Fibroblast of skin of right biceps (primary cell): ENCODE measurements at regions not wholly inside any gene's neighbourhood (a gene's known extent, or its start where the extent isn't known, plus 50 kb on each side); places are given as distances from the start of the nearest gene placed in this dataset.
"Not testable (repeated sequence)": the region's sequence is repeated elsewhere in the genome, so short reads cannot be mapped to it uniquely, and the experiment has no call there.

Experiments
- DNase-seq: peaks from one replicate; pipeline ENCODE4 v3.0.0-alpha.2; 2013

DNA sequence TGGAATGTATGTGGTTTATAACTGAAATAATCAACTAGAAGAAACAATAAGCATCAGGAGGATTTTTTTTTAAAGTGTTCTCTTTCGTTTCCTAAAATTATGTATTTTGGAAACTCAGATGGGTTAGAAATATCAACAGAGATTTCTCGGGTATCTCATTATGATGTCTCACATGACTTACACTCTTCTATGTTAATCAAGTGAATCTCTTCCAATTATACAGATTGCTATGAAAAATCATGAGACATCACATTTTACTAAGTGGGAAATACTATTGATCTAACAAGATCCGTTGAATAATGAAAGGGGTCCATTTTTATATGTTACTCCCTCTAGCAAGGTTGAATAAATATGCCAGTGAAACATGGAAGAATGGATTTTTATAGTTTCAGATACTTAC is 54.7 kb upstream of the NRIP1 start:
- no peak for DNase-seq

GRCh38 chr21:15121097-15121654 is 56.4 kb upstream of the NRIP1 start:
- DNase-seq: no peak

DNA sequence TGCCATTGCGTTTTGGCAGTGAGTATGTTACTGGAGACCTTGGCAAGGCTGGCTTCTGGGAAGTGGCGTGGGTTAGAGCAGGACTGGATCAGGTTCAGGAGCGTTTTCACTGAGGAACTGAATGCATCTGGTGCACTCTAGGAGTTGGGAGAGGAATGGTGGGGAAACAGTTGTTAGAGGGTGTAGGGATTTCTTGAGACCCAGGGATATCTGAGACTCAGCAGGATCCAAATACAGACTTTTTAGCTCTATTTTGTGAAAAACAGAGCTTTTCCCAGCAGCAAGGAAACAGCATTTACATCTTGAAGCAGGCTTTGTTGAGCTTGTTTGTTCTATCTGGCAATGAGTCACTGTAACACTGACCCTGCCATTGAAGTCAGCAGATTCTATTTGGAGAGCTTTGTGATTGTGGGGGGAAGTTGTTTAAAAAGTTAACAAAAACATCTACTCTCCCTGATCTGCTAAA is 56.9 kb upstream of the NRIP1 start:
- no peak for DNase-seq

GRCh38 chr21:15122241-15122640 is 57.4 kb upstream of the NRIP1 start:
- DNase-seq: no peak

DNA sequence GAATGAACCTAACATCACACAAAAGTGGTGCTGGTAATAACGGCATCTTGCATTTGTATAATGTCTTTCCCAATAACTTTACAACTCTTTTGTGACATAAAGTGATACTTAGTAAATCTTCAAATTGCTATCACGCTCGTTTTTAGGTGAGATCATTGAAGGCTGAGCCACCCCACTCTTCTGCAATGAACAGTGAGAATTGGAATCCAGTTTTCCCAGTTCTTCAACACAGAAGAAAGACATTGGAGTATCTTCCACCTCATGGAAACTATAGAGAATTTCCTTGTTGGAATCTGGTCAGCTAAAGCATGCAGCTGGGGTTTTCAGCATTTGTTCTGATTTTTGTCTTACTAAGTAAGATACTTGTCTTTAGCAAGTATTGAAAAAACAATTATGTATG is 59.9 kb upstream of the NRIP1 start:
- DNase-seq: no peak

- DNase-seq: no peak
These were observed 62.1 kb upstream of the NRIP1 start for GRCh38 chr21:15126948-15127347.

DNA sequence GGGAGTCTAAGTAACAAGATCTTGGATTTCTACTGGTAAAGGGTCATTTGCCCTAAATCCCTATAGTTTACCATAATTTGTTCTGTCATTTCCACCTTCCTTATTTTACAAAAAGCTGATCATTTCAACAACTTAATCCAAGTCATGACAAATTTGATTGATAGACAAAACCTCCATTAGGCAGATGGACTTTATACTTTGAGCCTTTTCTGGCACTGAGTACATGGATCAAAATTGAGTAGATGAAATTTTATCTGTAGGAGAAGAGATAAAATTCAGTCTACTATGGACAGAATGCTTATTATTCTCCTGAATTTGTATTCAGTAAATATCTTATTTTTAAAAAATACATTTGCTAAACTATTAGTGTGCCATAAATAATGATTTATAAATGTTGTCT is 62.6 kb upstream of the NRIP1 start:
- no peak for DNase-seq

- DNase-seq: no peak
These were observed 63.5 kb upstream of the NRIP1 start for GRCh38 chr21:15128267-15128666.

DNA sequence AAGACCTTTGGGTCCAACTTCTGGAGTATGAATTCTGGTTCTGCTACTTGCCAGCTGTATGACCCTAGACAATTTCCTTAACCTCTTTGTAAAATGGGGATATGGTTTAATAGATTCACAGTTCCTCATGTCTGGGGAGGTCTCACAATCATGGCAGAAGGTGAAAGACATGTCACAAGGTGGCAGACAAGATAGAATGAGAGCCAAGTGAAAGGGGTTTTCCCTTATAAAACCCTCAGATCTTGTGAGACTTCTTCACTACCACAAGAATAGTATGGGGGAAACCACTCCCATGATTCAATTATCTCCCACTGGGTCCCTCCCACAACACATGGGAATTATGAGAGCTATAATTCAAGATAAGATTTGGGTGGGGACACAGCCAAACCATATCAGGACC is 63.9 kb upstream of the NRIP1 start:
- DNase-seq: not testable (repeated sequence)

DNA sequence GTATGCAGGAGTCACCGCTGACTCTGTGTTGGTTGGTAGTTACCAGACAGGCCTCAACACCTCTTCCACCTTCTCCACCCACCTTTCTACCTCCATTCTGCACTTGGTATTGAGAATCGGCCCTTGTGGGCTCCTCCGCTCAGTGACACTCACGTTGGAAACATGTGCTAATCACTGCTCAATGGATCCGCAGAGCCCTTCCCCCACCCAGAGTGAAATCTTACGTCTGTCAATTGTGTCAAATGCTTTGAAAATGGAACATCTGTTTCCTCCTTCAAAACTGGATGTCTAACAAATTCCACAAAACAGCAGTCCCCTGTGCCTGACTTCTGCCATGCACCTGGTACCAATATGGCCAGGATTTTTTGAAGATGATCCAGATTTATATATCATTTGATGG is 65.5 kb upstream of the NRIP1 start:
- DNase-seq: no peak

- no peak for DNase-seq
These were observed 66.0 kb upstream of the NRIP1 start for GRCh38 chr21:15130751-15131150.

- no peak for DNase-seq
These were observed 68.0 kb upstream of the NRIP1 start for GRCh38 chr21:15132781-15133180.

DNA sequence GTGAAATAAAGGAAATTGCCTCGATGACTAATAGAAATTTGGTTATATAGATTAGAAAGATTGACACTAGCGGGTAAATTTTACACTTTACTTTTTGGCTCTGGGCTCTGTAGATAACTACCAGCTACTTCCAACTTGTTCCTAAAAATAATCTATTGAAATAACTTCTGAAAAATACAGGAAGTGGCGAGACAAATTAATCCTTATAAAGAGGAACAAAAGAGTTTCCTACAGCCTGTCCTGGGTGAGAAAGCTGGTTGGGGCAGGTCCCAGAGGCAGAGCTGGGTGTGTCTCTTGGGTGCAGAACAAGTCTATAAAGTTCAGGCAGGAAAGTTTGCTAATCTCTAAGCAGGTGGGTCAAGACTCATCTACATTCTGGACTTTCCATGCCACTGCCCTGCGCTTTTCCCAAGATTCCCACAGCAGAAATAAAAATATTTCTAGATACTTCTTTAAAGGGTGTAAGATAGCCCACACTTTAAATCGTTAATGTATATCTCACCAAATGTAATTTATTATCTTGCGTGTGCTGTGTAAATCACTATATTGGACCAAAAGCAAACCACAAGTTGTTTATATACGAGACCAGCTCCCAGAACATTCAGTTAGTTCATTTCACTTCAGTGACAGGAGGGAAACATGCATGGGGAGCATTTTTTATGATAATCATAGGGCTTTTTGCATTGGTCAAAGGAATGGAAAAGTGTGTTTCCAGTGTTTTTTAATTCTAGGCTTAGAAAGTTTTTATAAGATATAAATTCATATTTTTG is 70.1 kb upstream of the NRIP1 start:
- DNase-seq: no peak

GRCh38 chr21:15135867-15136629 is 71.2 kb upstream of the NRIP1 start:
- no peak for DNase-seq

DNA sequence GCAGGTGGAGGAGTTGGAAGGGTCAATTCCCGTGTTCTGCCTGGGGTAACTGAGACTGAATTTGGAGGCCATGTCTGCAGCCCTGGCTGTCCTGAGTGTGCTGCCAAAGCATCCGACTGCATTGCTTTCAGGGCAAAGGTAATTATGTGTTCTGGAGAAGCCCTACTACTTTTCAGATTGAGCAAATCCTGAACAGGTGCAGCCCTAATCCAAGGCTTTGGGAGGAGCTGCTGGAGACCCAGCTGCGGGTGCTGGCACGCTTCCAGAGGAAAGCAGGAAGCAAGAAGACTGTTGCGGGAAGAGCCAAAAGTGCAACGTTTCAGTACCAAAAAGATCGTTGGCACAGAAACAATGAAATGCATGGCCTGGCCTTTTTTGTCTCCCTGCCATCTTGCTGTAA is 73.7 kb upstream of the NRIP1 start:
- no peak for DNase-seq

- no peak for DNase-seq
These were observed 75.1 kb upstream of the NRIP1 start for GRCh38 chr21:15139898-15140297.

DNA sequence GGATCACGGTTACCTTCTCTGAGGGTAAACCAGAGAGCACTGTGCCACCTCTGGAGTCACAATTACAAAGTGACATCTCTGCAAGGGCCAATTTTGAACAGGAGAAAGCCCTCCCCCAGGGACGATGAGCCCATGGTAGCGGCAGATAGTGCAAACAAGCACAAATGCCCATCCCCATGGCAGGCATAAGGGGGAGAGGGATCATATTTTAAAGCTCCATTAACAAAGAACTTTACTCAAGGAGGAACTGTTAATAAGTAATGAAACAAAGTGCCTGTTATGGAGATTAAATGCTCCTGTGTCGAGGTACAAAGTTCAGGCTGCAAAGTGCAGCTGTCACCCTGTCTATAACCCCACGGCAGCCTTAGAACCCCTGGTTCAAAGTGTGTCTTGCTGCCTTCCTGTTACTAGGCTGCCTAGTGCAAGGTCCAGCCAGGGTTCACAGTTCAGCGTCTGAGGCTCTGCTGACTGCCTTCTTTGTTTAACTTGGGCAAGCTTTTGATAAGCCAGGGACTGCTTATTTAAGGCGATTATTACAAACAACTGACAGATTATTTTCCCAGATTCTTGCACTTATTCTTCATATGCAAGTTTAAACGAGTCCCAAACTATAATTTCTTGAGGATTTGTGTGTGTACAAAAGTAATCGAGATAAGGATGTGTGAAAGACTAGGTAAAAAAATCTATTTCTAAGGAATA is 75.7 kb upstream of the NRIP1 start:
- DNase-seq: no peak

GRCh38 chr21:15141261-15141970 is 76.6 kb upstream of the NRIP1 start:
- DNase-seq: no peak

- DNase-seq: no peak
These were observed 79.2 kb upstream of the NRIP1 start for GRCh38 chr21:15144026-15144425.

- DNase-seq: no peak
These were observed 83.6 kb upstream of the NRIP1 start for GRCh38 chr21:15148437-15148836.

GRCh38 chr21:15149600-15150224 is 84.9 kb upstream of the NRIP1 start:
- DNase-seq: no peak

DNA sequence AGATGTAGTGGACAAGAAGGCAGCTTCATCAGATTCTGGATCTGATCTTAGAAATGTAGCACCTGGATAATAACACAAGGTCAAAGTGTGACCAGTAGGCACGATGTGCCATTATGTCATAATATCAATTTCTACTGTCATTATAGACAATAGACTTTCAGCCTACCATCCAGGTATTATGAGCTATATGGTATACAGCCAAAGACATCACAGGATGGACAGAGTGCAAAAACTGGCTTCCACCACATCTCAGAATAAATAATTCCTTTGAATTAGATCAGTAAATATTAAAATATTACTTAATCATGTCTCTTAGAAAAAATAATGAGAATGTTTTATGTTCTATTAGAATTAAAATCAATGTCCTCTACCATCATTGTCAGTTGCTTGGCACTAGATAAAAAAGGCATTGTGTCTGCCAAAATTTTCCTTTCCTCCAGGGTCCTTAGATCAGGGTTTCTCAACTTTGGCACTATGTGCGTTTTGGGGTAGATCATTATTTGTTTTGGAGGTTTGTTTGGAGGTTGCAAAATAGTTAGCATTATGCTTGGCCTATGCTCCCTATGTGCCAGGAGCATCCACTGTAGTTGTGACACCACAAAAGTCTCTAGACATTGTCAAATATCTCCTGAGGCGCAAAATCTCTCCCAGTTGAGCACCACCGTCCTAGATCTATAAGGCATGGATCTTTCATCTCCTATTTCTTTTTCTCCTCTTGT is 86.7 kb upstream of the NRIP1 start:
- no peak for DNase-seq
